Esophagus squamous epithelium (tissue), 4 donors: ENCODE measurements at regions not wholly inside any gene's neighbourhood (a gene's known extent, or its start where the extent isn't known, plus 50 kb on each side); places are given as distances from the start of the nearest gene placed in this dataset.

Experiments
- CTCF ChIP-seq, 6 experiments: fragments of 450-650 bp in 4 of 6; fragments of 200-600 bp in 2 of 6; sonication (generic) in 2 of 6; IDR thresholded peaks; one replicate each; pipeline ENCODE4 v1.5.1; 2016 to 2019; ENCODE audit warnings: antibody characterized with exemption in 6 of 6, mild to moderate bottlenecking in 4 of 6, moderate library complexity in 4 of 6
- POLR2A ChIP-seq, 4 donors: fragments of 450-650 bp; IDR thresholded peaks; one replicate each; pipeline ENCODE4 v1.6.1; 2017; ENCODE audit warnings: antibody characterized with exemption in 4 of 4, mild to moderate bottlenecking in 4 of 4, moderate library complexity in 3 of 4

GRCh38 chr5:110195288-110195687, 505.6 kb downstream of the MAN2A1 start:
- TF ChIP-seq CTCF (IDR thresholded peaks at IDR 0.05), result no peak
- no peak for TF ChIP-seq POLR2A (IDR thresholded peaks at IDR 0.05)
